ENCODE measurements at regions not wholly inside any gene's neighbourhood (a gene's known extent, or its start where the extent isn't known, plus 50 kb on each side); places are given as distances from the start of the nearest gene placed in this dataset.
"Not testable (repeated sequence)": the region's sequence is repeated elsewhere in the genome, so short reads cannot be mapped to it uniquely, and the experiment has no call there.

DNA sequence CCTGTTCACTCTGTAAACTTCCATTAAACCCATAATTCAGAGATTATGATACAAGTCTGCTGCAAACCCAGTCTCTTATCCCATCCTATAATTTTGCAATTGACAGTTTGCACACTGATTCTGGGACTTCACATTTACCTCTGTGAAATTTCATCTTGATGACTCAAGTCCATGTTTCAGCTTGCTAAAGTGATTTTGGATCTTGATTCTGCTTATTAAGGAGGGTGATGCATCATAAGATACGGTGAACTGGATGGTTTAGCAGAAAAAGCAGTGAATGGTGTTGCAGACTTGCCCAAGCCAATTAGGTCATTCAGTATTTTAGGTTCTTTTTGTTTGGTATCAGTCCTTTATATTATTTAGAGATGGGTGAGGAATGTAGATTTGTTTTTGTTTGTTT is 125.5 kb upstream of the PODXL start:
- DNase-seq (ENCODE audit: low read depth), result no peak

DNA sequence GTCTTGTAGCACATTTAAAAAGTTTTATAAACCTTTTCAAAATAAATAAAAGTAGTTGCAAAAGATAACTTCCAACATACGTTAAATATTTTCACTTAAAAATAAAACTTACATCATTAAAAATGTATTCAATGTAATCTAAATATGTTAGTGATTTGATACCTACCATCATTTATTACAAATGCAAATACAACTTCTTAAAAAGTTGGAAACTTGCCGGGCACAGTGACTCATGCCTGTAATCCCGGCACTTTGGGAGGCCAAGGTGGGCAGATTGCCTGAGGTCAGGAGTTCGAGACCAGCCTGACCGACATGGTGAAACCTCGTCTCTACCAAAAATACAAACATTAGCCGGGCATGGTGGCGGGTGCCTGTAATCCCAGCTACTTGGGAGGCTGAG is 122.6 kb upstream of the PODXL start:
- DNase-seq (ENCODE audit: low read depth), result not testable (repeated sequence)

DNA sequence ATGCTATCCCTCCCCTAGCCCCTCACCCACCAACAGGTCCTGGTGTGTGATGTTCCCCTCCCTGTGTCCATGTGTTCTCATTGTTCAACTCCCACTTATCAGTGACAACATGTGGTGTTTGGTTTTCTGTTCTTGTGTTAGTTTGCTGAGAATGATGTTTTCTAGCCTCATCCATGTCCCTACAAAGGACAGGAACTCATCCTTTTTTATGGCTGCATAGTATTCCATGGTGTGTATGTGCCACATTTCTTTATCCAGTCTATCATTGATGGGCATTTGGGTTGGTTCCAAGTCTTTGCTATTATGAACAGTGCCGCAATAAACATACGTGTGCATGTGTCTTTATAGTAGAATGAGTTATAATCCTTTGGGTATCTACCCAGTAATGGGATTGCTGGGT is 120.4 kb upstream of the PODXL start:
- DNase-seq (ENCODE audit: low read depth), result not testable (repeated sequence)

DNA sequence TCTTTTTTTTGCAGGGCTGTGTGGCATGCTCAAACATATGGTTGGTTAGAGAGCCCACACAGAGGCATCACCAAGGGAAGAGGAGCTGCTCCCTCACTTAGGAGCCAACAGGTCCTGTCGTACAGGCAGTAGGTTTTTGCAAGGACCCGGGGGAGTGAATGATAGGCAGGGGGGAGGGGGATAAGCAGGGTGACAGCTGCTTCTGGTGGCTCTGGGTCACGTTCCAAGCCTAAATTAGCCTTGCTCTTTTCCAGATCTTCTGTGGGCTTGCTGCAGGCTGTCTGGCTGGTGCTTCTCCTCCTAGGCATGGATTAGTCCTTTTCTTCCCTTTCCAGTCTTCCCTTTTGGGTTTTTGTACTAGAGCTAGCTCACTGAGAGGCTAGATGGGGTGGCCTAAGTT is 117.7 kb upstream of the PODXL start:
- DNase-seq (ENCODE audit: low read depth), result no peak

DNA sequence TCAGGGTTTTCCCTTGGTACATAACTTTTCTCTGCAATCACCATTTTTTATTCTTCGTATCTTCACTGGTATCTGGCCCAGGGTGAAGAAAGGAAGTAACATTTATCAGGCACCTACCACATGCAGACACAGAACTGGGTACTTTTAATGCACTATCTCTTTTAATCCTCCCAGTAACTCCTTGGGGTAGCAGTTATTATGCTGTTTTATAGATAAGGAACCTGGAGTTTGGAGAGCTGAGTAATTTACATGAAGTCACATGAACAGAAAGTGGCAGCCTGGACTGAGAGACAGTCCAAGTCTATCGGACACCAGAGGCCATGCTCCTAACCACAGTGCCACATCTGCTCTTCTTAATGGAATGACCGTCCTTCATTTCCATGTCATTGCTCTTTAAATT is 117.1 kb upstream of the PODXL start:
- no peak for DNase-seq (ENCODE audit: low read depth)

DNA sequence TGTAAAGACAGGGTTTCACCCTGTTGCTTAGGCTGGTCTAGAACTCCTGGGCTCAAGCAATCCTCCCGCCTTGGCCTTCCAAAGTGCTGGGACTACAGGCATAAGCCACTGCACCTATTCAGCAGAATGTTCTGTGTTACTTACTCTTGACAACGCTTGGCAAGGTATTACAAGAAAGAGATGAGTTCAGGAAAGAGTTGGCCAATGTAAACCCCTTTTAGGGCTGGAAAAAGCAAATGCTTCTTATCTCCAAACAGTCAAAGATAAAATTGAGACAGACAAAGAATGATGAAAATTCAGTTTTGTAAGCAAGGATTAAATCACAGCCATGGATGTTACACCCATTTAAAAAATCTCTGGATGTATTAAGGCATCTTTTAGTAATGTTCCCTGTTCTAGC is 114.0 kb upstream of the PODXL start:
- DNase-seq (ENCODE audit: low read depth), result no peak

DNA sequence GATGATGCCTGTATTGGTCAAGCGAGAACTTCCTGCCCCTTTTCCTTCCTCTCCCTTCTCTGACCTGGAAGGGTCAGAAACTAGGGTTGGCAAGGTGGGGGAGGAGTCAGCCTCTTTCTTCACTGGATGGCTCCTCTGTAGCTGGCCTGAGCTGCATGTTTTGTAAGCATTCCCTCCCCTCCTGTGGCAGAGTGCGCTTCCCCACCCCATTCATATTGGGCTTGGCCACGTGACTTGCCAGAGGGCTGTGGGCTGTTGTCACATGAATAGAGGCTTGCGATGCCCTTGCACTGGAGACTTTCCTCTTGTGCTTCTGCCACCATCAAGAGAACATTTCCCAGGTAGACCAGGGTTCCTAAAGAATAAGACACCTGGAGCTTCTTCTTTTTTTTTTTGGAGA is 111.3 kb upstream of the PODXL start:
- no peak for DNase-seq (ENCODE audit: low read depth)

DNA sequence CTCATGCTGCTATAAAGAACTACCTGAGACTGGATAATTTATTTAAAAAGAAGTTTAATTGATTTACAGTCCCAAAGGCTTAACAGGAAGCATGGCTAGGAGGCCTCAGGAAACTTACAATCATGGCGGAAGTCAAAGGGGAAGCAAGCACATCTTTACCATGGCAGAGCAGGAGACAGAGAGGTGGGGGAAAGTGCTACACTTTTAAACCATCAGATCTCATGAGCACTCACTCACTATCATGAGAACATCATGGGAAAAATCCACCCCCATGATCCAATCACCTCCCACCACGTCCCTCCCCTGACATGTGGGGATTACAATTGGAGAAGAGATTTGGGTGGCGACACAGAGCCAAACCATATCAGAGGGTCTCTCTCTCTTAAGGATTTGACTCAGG is 108.6 kb upstream of the PODXL start:
- no peak for DNase-seq (ENCODE audit: low read depth)

DNA sequence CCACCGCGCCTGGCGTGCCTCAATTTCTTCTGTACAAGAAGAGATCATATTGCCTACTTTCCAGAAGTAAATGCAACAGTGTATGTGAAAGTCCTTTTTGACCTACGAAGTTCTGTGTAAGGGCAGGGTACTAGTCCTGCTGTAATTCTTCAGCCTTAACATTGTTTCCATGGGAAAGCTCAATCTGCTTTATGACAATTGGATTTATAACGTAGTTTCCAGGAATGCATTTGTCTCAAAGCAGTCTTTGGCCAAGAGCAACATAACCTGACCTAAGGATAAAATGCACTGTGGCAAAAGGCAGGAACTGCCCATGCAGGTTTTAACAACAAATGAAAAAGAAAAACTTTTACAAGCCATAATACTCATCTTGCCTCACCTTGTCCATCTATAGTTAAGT is 108.1 kb upstream of the PODXL start:
- no peak for DNase-seq (ENCODE audit: low read depth)

DNA sequence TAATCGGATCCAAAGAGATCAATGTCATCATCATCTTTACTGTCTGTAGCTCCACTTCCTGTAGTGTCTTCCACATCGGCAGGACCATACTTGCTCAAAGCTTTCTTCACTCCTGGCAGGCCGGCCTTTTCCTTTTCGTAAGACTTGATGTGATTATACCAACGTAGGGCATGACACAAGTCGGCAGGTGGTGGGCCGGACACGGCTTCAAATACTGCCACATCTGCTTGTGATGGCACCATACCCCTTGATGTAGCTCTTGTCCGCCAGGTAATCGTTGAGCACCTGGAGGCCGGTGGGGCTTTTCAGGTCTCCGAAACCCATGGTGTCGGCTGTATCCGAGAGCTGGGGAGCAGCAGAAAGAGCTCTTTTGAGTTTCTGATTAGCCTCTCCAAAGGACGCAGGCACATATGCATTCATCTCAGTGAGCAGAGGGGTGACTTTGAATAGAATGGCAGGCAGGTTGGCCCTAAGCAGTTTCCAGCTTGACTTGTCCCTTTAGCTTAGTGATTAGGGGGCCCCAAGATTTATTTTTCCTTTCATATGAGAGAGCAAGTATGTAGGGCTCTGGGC is 106.0 kb upstream of the PODXL start:
- not testable (repeated sequence) for DNase-seq (ENCODE audit: low read depth)

DNA sequence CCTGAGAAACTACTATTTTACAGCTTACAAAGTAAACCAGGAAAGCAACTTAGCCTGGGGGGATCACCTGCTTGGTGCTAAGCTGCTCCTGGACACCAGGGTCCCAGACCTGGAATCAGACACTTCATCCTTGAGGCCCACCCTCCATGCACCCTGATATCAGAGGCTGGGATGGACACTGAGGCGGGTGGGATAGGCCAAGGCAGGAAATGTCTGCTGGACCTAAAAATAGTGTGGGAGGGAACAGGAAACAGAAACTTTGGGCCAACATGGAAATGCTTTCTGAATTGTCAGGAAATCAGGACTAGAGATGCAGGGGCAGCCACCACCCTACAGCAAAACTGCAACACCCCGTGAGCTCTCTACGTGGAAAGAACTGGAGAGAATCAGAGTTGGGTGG is 101.5 kb upstream of the PODXL start:
- DNase-seq (ENCODE audit: low read depth), result no peak

DNA sequence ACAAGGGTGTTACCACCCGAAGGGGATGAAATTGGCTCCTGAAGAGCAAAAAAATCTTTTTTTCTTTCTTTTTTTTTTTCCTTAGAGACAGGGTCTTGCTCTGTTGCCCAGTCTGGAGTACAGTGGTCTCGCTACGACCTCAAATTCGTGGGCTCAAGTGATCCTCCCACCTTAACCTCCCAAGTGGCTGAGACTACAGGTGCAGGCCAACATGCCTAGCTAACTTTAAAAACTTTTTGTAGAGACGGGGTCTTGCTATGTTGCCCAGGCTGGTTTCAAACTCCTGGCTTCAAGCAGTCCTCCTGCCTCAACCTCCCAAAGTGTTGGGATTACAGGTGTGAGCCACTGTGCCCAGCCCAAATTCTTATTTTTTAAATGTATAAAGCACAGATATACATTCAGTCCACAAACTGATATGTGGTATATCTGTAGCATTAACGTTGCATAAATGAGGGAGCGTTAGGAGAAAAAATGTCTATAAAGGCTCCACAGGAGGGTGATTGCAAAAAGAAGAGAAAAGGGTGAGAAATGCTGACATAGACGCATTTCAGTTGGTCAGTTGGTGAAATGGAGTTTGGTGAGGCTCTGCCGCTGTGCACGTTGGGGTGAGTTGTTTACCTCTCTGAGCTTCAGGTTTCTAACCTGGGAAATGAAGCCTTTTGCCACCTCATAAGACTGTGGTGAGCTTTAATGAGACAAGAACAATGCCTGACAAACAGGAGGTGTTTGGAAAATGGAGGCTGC is 100.7 kb upstream of the PODXL start:
- DNase-seq (ENCODE audit: low read depth), result no peak

DNA sequence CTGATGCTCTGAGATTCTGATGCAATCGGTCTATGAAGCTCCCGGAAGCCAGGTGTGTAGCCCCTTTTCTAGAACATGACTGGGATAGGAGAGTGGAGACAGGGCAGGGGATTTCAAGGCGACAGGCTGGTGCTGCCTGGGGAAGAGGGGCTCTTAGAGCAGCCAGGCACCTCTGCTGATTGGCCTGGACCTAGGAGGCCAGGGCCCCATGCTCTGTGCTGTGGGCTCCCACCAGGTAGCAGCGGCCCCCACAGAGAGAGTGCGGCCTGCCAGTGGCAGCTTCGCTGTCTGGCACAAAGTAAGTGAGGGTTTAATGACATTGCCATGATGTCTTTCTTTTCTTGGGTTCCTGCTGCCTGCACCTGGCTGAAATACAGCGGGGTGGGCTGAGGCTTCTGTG is 99.4 kb upstream of the PODXL start:
- no peak for DNase-seq (ENCODE audit: low read depth)

DNA sequence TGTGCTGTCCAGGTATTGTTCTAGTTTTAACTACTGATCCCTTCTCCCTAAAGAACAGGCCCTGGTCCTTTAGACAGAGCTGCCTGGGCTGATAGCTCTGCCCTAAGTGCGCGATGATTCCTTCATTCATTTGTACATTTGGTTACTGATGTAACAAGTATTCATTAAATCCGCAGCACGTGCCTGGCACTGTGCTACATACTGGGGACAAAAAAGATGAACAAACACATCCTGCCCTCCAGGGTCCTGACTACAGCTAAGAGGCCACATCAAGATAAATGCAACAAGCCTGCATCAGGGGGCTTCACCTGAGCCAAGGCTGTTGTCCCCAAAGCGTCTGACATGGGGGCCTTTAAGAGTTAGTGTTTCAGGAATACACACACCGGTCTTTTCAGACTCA is 99.0 kb upstream of the PODXL start:
- DNase-seq (ENCODE audit: low read depth), result no peak

DNA sequence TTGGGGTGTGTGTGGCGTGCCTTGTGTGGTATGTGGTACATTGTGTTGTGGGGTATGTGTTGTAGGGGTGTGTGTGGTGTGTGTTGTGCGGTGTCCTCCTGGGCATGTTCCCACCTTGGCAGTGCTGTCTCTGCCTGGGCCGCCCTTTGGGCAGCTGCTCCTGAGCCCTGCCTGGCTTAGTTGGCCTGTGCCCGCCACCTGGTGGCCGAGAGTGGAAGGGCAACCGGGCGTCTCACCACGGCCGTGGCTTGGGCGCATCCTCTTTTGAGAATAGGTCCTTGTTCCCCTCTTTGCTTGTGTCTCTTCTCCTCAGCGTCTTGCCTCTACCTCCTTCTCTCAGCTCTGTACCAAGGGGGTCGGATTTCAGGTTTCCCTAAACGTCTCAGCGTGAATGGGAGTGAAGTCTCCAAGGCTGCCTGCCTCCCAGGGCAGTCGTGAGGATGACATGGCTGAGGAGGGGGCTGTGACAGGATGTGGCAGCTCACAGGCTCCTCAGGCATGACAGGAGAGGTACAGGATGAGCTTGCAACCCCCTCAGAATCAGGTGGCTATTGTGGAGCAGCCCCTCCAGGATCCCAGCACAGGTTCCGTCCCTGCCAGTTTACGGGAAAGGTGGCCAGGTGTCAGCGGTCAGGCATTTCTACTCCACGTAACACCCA is 98.4 kb upstream of the PODXL start:
- peak; percentile 64 for DNase-seq (ENCODE audit: low read depth)

DNA sequence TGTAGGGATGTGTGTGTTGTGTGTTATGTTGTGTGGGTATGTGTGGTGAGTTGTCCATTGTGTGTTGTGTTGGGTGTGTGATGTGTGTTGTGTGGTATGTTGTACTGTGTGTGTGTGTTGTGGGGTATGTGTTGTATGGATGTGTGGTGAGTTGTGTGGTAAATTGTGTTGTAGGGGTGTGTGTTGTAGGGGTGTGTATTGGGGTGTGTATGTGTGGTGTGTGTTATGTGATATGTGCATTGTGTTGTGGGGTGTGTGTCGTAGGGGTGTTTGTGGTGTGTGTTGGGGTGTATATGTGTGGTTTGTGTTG is 97.8 kb upstream of the PODXL start:
- no peak for DNase-seq (ENCODE audit: low read depth)

DNA sequence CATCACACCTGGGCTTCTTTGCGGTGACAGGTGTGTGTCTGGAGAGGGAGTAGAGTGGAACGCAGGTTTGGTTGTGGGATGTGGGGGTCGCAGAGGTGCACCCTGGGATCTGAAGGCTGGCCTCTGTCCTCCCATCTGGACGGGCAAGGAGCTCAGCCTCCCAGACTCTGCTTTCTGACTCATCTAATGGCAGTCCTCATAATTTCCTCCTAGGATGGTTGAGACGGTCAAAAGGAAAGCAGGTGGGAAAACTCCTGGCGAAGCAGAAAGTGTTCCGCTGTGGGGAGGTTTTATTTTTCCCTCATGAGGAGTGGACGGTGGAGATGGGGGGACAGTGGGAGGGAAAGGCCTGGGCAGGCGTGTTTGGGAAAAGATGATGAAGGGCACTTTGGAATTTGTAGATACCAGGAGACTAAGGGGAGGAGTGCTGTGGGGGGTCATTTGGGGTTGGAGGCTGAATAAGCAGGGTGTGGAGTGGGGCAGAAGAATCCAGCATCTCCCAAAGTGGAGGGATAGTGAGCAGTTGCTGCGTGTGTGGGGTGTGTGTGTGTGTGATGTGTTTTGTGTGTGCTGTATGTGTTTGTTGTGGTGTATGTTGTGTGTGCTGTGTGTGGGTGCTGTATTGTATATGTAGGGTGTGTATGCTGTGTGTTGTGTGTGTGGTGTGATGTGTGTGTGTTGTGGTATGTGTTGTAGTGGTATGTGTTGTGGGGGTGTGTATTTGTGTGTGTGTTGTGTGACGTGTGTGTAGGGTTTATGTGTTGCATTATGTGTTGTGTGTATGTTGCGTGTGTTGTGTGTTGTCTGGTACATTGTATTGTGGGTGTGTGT is 97.2 kb upstream of the PODXL start:
- no peak for DNase-seq (ENCODE audit: low read depth)

DNA sequence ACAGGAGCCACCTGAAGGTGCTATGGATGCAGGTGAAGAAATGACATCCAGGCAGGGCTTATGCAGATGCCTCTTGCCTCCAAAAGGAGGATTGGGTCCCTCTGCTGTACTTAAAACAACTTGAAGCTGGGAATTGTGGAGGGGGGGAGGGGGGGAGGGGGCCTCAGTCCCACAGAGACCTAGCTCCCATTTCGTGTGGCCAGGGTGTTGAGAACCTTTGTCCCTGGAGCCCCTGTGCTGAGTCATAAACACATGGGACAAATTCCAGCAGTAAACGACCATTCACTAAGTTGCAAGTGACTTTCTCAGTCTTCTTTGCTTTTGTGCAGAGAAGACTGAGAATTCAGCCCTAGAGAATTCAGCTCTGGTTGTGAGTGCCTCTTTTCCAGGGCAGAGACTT is 96.5 kb upstream of the PODXL start:
- DNase-seq (ENCODE audit: low read depth), result no peak

DNA sequence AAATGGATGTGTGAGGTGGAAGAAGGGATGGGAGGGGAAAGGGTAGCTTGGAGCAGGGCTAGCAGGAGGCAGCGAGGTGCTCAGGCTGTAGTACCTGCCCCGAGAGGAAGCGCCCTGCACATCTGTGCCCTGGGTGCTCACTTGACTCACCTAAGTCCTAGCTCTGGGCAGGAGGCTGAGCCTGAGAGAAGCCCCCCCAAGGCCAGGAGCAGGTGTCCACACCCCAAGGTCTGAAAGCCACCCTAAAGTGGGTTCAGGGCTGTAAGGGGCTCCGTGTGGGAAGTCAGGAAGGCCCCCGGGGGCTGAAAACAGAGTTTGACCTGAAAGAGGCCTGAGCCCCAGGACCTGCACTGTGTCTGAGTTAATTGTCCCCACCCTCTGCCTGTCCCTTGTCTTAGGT is 95.8 kb upstream of the PODXL start:
- DNase-seq (ENCODE audit: low read depth), result no peak

DNA sequence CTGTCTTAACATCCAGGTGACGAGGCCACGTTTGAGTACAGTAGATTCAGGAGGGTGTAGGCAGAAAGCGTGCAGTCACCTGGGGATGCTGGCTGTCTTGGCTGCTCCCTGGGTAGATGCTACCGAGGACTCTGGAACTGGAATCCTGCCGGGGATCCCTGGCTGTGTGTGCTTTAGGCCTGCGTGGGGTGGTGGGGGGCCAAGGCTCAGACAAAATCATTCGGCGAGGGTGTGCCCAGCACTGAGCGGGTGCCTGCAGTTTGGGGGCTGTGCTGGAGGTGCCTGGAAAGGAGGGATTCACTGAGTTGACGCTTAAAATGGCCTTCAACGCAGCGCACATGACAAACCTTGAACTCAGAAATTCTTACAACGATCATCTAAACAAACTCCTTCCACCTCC is 93.5 kb upstream of the PODXL start:
- no peak for DNase-seq (ENCODE audit: low read depth)

DNA sequence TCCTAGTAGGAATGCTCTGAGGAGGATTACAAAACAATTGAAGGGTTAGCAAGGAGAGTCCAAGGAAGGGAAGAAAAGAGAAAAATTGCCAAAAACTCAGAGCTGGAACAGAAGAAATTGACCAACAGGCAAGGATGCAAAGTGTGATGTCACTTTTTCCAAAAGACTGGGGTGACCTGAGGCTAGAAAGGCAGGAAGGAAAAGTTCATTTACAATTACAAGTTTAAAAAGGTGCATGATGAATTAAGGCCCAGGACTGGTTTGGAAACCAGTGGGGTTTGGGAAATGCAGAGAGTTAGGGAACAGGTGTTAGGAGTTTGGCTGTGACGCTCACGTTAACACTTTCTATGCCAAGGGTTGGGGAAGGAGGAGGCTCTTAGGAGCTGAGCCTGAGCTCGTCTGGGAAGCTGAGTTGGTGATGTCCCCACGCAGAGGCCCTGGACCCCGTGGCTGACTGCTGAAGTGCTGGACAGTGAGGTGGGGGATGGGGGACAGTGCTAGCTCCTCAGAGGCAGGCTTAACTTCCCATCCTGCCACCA is 92.6 kb upstream of the PODXL start:
- no peak for DNase-seq (ENCODE audit: low read depth)

DNA sequence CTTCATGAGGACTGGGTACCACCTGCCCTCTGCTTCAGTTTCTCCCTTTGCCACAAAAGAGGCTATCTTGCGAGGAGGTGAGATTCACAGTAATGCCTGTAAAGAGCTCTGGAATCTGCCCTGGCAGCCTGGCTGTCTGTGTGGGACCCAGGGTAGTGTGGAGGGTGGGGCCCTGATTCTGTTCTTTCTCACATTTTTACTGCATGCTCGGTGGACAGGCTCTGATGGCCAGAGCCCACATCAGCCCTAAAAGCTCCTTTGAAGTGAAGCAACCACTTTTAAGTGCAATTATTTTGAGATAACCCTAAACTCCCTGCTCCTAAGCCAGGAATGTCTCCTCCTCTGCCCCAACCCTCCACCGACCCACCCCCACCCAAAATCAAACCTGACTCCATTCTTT is 92.1 kb upstream of the PODXL start:
- DNase-seq (ENCODE audit: low read depth), result no peak

DNA sequence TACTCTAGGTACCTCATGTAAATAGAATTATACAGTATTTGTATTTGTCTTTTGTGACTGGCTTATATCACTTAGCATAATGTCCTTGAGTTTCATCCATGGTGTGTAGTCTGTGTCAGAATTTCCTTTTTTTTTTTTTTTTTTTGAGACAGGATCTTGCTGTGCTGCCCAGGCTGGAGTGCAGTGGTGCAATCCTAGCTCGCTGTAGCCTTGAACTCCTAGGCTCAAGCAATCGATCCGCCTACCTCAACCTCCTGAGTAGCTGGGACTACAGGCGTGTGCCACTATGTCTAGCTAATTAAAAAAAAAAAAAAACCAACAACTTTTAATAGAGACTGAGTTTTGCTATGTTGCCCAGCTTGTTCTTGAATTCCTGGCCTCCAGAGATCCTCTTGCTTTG is 89.8 kb upstream of the PODXL start:
- DNase-seq (ENCODE audit: low read depth), result no peak

Measured in fibroblast of gingiva (primary cell).